HEK293 (cell line): ENCODE measurements at regions not wholly inside any gene's neighbourhood (a gene's known extent, or its start where the extent isn't known, plus 50 kb on each side); places are given as distances from the start of the nearest gene placed in this dataset.

ENCODE experiments used
- CTCF ChIP-seq: fragments of 450-650 bp; formaldehyde crosslinking; IDR thresholded peaks from 2 replicates; pipeline ENCODE4 v1.5.1; 2016; ENCODE audit warnings: missing biosample characterization, missing genetic modification characterization
- IKZF3 ChIP-seq: fragments of 450-650 bp; IDR thresholded peaks from 2 replicates; pipeline ENCODE4 v1.5.0; 2018; ENCODE audit warnings: missing biosample characterization, mild to moderate bottlenecking, missing genetic modification characterization, moderate library complexity
- PBX3 ChIP-seq: sonication (generic); formaldehyde crosslinking; IDR thresholded peaks from 2 replicates; pipeline ENCODE4 v1.8.1; 2022; ENCODE audit warnings: mild to moderate bottlenecking, moderate library complexity, missing genetic modification reagents
- TCF7L2 ChIP-seq: IDR thresholded peaks from 2 replicates; pipeline ENCODE4 v1.6.1; 2011; ENCODE audit warnings: low read depth, mild to moderate bottlenecking, inconsistent platforms, low read length, moderate library complexity, borderline replicate concordance
- TRIM28 ChIP-seq: IDR thresholded peaks from 2 replicates; pipeline ENCODE4 v1.6.1; 2011; ENCODE audit warnings: low read length, control low read depth, borderline replicate concordance
- ZBTB44 ChIP-seq: fragments of 450-650 bp; IDR thresholded peaks from 2 replicates; pipeline ENCODE4 v1.5.1; 2018; ENCODE audit warnings: missing biosample characterization, mild to moderate bottlenecking, missing genetic modification characterization
- ZNF114 ChIP-seq: fragments of 450-650 bp; formaldehyde crosslinking; IDR thresholded peaks from 2 replicates; pipeline ENCODE4 v1.5.0; 2017; ENCODE audit warnings: missing biosample characterization, missing genetic modification characterization
- ZSCAN23 ChIP-seq: fragments of 450-650 bp; formaldehyde crosslinking; IDR thresholded peaks from 2 replicates; pipeline ENCODE4 v1.5.1; 2016; ENCODE audit warnings: missing biosample characterization, missing genetic modification characterization

GRCh38 chr1:55658917-55659316, 443.8 kb upstream of the USP24 start:
- TF ChIP-seq ZBTB44 (tag by site-specific recombination): no peak
- no peak for TF ChIP-seq ZSCAN23 (tag by site-specific recombination)
- TF ChIP-seq CTCF (tag by site-specific recombination): no peak
- no peak for TF ChIP-seq TRIM28
- no peak for TF ChIP-seq PBX3 (CRISPR knock-in tag)
- TF ChIP-seq IKZF3 (tag by site-specific recombination): no peak
- no peak for TF ChIP-seq TCF7L2
- TF ChIP-seq ZNF114 (tag by site-specific recombination): no peak
